HG02885 (cell line): ENCODE measurements at regions not wholly inside any gene's neighbourhood (a gene's known extent, or its start where the extent isn't known, plus 50 kb on each side); places are given as distances from the start of the nearest gene placed in this dataset.
"Not testable (repeated sequence)": the region's sequence is repeated elsewhere in the genome, so short reads cannot be mapped to it uniquely, and the experiment has no call there.

ENCODE experiments used
- ATAC-seq: cut with Tn5 transposase; IDR thresholded peaks from one replicate; pipeline ENCODE4 v1.9.1; 2021; ENCODE audit warnings: mild to moderate bottlenecking; ENCODE audit not compliant: unreplicated experiment, poor library complexity

- ATAC-seq, result no peak
Observed at GRCh38 chr6:84906514-84906913, 142.1 kb upstream of the TBX18 start.

- no peak for ATAC-seq
Observed at GRCh38 chr6:84905823-84906222, 141.4 kb upstream of the TBX18 start.

GRCh38 chr6:84902354-84902928 is 138.0 kb upstream of the TBX18 start:
- no peak for ATAC-seq

- ATAC-seq, result no peak
Observed at GRCh38 chr6:84897988-84898594, 133.7 kb upstream of the TBX18 start.

GRCh38 chr6:84897011-84897410 is 132.6 kb upstream of the TBX18 start:
- no peak for ATAC-seq

GRCh38 chr6:84892671-84893070 is 128.3 kb upstream of the TBX18 start:
- no peak for ATAC-seq

GRCh38 chr6:84882768-84883766 is 118.7 kb upstream of the TBX18 start:
- no peak for ATAC-seq

- ATAC-seq, result not testable (repeated sequence)
Observed at GRCh38 chr6:84879385-84879784, 115.0 kb upstream of the TBX18 start.

GRCh38 chr6:84877515-84878210 is 113.3 kb upstream of the TBX18 start:
- ATAC-seq, result no peak

GRCh38 chr6:84876723-84877514 is 112.5 kb upstream of the TBX18 start:
- ATAC-seq, result no peak

GRCh38 chr6:84872996-84873723 is 108.8 kb upstream of the TBX18 start:
- ATAC-seq, result no peak

GRCh38 chr6:84871925-84872324 is 107.5 kb upstream of the TBX18 start:
- no peak for ATAC-seq

GRCh38 chr6:84870672-84871071 is 106.3 kb upstream of the TBX18 start:
- ATAC-seq, result no peak

- no peak for ATAC-seq
Observed at GRCh38 chr6:84868149-84868548, 103.8 kb upstream of the TBX18 start.

GRCh38 chr6:84867521-84867920 is 103.1 kb upstream of the TBX18 start:
- ATAC-seq, result no peak

- no peak for ATAC-seq
Observed at GRCh38 chr6:84866715-84867114, 102.3 kb upstream of the TBX18 start.

GRCh38 chr6:84865372-84865771 is 101.0 kb upstream of the TBX18 start:
- ATAC-seq, result not testable (repeated sequence)

GRCh38 chr6:84862843-84863242 is 98.4 kb upstream of the TBX18 start:
- no peak for ATAC-seq

- no peak for ATAC-seq
Observed at GRCh38 chr6:84860920-84861319, 96.5 kb upstream of the TBX18 start.
